Fibroblast of lung (primary cell): ENCODE measurements at regions not wholly inside any gene's neighbourhood (a gene's known extent, or its start where the extent isn't known, plus 50 kb on each side); places are given as distances from the start of the nearest gene placed in this dataset.

ENCODE experiments used
- CTCF ChIP-seq, 2 donors: IDR thresholded peaks in 1 of 2; conservative IDR thresholded peaks in 1 of 2; 1 replicate in 1 of 2; 2 replicates in 1 of 2; pipeline ENCODE4 v1.5.1; 2011 to 2012; ENCODE audit warnings: low read length in 2 of 2, control low read depth in 1 of 2, inconsistent platforms in 1 of 2, low read depth in 1 of 2, mild to moderate bottlenecking in 1 of 2
- EZH2 ChIP-seq: IDR thresholded peaks from 2 replicates; pipeline ENCODE4 v1.5.1; 2012; ENCODE audit warnings: low read length, control low read depth, mild to moderate bottlenecking; ENCODE audit errors: missing control alignments

- TF ChIP-seq CTCF (conservative IDR thresholded peaks at IDR 0.05 in 1 of 2, IDR thresholded peaks at IDR 0.05 in 1 of 2; ENCODE audit: low read depth in 1 of 2, low read length in 2 of 2): no peak
- no peak for TF ChIP-seq EZH2
Measured at GRCh38 chr2:53417385-53417784, 350.2 kb upstream of the CHAC2 start.
